Right renal cortex interstitium (tissue), 3 donors: ENCODE measurements at regions not wholly inside any gene's neighbourhood (a gene's known extent, or its start where the extent isn't known, plus 50 kb on each side); places are given as distances from the start of the nearest gene placed in this dataset.

ENCODE experiments used
- DNase-seq, 3 donors: peaks; one replicate each; pipeline ENCODE4 v3.0.0-alpha.2; 2013; ENCODE audit warnings: low read depth in 3 of 3, low spot score in 2 of 3

- DNase-seq, result peak in 1 of 3 donors; percentile 20
Observed at GRCh38 chr2:219944866-219945265, 317.4 kb downstream of the SLC4A3 start.

- no peak for DNase-seq
Observed at GRCh38 chr2:219946021-219946420, 318.6 kb downstream of the SLC4A3 start.

- DNase-seq, result no peak
Observed at GRCh38 chr2:219946529-219946928, 319.1 kb downstream of the SLC4A3 start.

- no peak for DNase-seq
Observed at GRCh38 chr2:219947575-219947974, 320.1 kb downstream of the SLC4A3 start.

GRCh38 chr2:219949053-219949452 is 321.6 kb downstream of the SLC4A3 start:
- DNase-seq, result no peak

- no peak for DNase-seq
Observed at GRCh38 chr2:219951099-219951498, 323.7 kb downstream of the SLC4A3 start.

- no peak for DNase-seq
Observed at GRCh38 chr2:219954331-219954730, 326.9 kb downstream of the SLC4A3 start.

GRCh38 chr2:219957820-219958219 is 330.4 kb downstream of the SLC4A3 start:
- DNase-seq, result no peak

GRCh38 chr2:219958941-219959340 is 331.5 kb downstream of the SLC4A3 start:
- DNase-seq, result no peak

- DNase-seq, result no peak
Observed at GRCh38 chr2:219959471-219959870, 332.0 kb downstream of the SLC4A3 start.

- peak in 2 of 3 donors; percentile 14 to 19 for DNase-seq
Observed at GRCh38 chr2:219961947-219962498, 334.6 kb downstream of the SLC4A3 start.

- no peak for DNase-seq
Observed at GRCh38 chr2:219962801-219963200, 335.4 kb downstream of the SLC4A3 start.

- DNase-seq, result no peak
Observed at GRCh38 chr2:219965287-219966194, 338.1 kb downstream of the SLC4A3 start.

GRCh38 chr2:219967247-219968245 is 340.1 kb downstream of the SLC4A3 start:
- DNase-seq, result no peak

GRCh38 chr2:219968685-219969345 is 341.4 kb downstream of the SLC4A3 start:
- no peak for DNase-seq

- no peak for DNase-seq
Observed at GRCh38 chr2:219969508-219969907, 342.1 kb downstream of the SLC4A3 start.

- no peak for DNase-seq
Observed at GRCh38 chr2:219973136-219973535, 345.7 kb downstream of the SLC4A3 start.

GRCh38 chr2:219976871-219977270 is 349.4 kb downstream of the SLC4A3 start:
- DNase-seq, result no peak

- DNase-seq, result no peak
Observed at GRCh38 chr2:219980638-219981037, 353.2 kb downstream of the SLC4A3 start.

GRCh38 chr2:219983836-219984235 is 356.4 kb downstream of the SLC4A3 start:
- DNase-seq, result no peak
